ENCODE measurements at regions not wholly inside any gene's neighbourhood (a gene's known extent, or its start where the extent isn't known, plus 50 kb on each side); places are given as distances from the start of the nearest gene placed in this dataset.

DNA sequence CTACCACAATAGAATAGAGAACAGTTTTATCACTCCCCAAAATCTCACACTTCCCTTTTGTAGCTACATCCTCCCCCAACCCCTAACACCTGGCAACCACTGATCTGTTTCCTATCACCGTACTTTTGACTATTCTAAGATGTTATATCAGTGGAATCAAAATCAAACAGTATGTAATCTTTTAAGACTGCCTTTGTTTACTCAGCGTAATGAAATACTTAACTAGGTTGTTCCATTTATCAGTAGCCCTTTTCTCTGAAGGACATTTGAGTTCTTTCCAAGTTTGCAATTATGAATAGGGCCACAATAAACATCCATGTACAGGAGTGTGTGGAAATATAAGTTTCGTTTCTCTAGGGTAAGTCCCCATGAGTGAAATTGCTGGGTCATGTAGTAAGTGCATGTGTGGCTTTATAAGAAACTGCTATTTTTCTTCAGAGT is 372.3 kb downstream of the SV2B start:
- no peak for TF ChIP-seq BHLHE40 (IDR thresholded peaks at IDR 0.05; ENCODE audit: borderline replicate concordance in 1 of 2, low read depth in 2 of 2, low read length in 1 of 2)
- no peak for TF ChIP-seq EZH2 (IDR thresholded peaks at IDR 0.05; ENCODE audit: borderline replicate concordance, control insufficient read depth, low read depth, low read length)
- no peak for TF ChIP-seq CREM (IDR thresholded peaks at IDR 0.05; ENCODE audit: low read depth)
- no peak for TF ChIP-seq JUND (IDR thresholded peaks at IDR 0.05; ENCODE audit: low read depth, low read length)
- no peak for TF ChIP-seq TAF1 (IDR thresholded peaks at IDR 0.05; ENCODE audit: borderline replicate concordance, low read depth, low read length)
- TF ChIP-seq CUX1 (IDR thresholded peaks at IDR 0.05; ENCODE audit: insufficient replicate concordance, low read depth, low read length), result no peak
- TF ChIP-seq RCOR1 (conservative IDR thresholded peaks at IDR 0.05; ENCODE audit: low read depth, low read length), result no peak
- TF ChIP-seq, protein P1, sequence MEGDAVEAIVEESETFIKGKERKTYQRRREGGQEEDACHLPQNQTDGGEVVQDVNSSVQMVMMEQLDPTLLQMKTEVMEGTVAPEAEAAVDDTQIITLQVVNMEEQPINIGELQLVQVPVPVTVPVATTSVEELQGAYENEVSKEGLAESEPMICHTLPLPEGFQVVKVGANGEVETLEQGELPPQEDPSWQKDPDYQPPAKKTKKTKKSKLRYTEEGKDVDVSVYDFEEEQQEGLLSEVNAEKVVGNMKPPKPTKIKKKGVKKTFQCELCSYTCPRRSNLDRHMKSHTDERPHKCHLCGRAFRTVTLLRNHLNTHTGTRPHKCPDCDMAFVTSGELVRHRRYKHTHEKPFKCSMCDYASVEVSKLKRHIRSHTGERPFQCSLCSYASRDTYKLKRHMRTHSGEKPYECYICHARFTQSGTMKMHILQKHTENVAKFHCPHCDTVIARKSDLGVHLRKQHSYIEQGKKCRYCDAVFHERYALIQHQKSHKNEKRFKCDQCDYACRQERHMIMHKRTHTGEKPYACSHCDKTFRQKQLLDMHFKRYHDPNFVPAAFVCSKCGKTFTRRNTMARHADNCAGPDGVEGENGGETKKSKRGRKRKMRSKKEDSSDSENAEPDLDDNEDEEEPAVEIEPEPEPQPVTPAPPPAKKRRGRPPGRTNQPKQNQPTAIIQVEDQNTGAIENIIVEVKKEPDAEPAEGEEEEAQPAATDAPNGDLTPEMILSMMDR (IDR thresholded peaks at IDR 0.05 in 2 of 3, conservative IDR thresholded peaks at IDR 0.05 in 1 of 3; ENCODE audit: control insufficient read depth in 2 of 3, extremely low read depth in 1 of 3, insufficient read depth in 1 of 3, low read depth in 3 of 3, low read length in 3 of 3), result no peak
- TF ChIP-seq ZNF24 (IDR thresholded peaks at IDR 0.05), result no peak
- TF ChIP-seq EP300 (IDR thresholded peaks at IDR 0.05; ENCODE audit: borderline replicate concordance in 1 of 2, control insufficient read depth in 1 of 2, low read depth in 2 of 2, low read length in 2 of 2), result no peak
